Hematopoietic multipotent progenitor cell treated with erythropoietin and hydrocortisone succinate and interleukin-3 and kit ligand, for 15 days (in vitro differentiated cells): ENCODE measurements at regions not wholly inside any gene's neighbourhood (a gene's known extent, or its start where the extent isn't known, plus 50 kb on each side); places are given as distances from the start of the nearest gene placed in this dataset.

Source experiments
- DNase-seq: peaks from one replicate; pipeline ENCODE4 v3.0.0-alpha.2; 2015; ENCODE audit warnings: low spot score

- no peak for DNase-seq
Measured at GRCh38 chrX:39810901-39811300, 286.9 kb downstream of the BCOR start.

DNA sequence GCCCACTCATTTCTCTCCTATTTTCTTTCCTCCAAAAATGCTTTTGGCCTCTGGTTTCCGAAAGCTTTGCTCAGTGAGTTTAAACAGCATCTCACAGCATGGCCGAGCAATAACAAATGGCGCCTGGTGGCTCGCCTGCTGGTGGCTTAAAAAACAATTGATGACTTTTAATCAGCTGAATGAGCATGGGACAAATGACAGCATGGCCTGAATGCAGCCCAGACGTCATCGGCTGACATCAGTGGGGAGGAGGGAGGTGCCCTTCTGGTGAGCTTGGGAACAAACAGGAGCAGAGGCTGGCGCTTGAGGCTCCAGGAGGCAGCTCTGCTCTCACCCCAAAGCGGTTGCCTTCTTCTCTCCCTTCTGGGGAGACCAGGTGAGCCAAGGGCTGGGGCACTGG, 286.4 kb downstream of the BCOR start:
- no peak for DNase-seq

GRCh38 chrX:39813631-39814277, 284.0 kb downstream of the BCOR start:
- no peak for DNase-seq

DNA sequence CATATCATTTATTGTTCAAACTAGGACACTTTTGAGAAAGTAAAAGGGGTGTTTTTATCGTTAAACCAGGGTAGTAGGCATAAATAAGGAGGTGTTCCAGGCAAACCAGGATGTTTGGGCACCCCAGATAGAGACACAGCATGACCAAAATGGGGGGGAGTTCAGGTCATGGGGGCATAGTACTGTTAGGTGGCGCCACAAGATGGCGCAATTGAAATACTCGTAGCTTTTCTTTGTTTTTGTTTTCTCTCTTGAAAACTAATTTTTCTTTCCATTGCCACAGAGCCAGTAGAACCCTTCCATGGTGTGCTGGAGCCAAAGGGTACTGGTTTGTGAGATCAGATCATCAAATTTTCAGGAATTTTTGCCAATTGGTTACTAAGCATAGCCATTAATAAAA, 283.4 kb downstream of the BCOR start:
- DNase-seq, result peak; percentile 14

DNA sequence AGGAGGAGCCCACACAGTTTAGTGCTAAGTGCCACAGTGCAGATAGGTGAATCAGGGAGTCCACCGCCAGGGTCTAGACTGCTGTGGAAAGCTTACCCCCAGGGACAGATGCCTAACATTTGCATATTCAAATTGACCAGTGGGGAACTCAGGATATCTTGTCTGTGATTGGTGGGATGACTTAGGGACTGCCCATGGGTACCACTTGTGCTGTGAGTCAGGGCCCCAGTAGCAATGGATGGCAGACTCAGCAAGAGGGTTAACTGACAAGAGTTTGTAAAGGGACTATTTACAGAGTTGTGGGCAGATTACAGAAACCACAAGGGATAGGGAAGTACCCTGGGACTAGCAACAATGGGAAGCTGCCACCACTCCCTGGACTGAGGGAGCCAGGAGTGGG, 282.1 kb downstream of the BCOR start:
- DNase-seq, result no peak

DNA sequence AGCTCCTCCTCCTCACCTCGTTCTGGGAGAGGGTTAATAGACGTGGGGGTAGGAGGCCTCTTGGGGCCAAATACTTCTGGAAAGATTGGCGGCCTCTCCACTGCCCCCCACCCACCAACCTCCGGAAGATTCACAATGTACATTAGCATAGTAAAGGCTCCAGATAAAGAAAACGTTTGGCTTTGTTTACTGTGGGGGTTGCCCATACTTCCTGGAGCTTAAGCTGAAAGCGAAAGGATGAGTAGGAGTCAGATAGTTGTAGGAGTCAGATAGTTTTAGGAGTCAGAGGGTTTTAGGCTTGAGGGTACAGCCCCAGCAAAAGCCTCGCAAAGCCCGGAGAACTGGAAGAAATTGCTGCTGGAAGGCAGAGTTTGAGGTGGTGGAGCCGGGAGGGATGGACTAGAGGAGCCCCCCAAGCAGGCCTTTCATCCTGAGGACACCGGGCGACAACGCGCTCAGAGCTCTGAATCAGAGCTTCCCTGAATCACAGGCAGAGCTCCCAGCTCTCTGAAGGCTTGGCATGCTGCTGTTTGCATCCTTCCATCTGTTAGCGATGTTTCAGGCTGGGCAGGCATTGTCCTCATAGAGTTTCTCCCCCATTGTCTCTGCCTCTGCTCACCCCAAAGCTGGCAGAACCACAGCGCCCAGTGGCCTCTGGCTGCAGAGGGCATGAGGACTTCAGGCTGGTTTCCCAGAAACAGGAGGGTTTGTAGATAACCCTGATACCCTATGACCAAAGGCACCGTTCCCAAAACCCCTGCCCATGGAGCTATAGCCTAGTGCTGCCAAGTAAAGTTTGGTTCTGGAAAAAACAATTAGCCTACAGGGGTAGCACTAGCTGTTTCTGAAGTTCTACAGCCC, 280.7 kb downstream of the BCOR start:
- no peak for DNase-seq

DNA sequence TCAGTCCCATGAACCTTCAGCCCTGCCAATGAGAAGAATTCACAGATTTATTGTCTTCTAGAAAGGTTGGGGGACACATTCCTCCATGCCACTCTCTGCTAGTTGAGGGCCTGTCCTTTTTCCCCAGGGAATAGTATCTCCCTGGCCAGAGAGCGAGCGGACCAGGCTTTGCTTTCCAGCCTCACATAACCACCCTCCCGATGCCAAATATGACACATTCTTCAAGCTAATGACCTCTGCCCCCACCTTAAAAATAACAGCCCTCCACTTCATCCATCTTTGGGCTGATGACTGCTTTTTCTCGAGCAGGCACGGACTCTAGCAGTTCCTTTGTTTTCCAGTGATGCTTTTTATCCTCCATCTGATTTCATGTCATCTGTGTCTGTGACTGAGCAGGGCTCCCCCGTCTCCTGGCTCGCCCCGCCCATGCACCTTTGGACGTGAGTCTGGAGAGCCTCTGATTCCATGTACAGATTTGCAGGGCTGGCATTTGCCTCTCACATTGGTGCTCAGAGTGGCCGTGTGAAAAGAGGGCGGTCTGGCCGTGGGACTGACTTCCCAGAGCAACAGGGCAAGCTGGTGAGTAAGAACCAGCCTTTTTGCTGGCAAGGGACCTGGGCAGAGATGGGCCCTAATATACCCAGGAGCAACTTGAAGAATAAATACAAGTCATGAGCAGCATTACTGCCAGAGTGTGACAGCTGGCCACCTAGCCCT, 279.8 kb downstream of the BCOR start:
- no peak for DNase-seq

DNA sequence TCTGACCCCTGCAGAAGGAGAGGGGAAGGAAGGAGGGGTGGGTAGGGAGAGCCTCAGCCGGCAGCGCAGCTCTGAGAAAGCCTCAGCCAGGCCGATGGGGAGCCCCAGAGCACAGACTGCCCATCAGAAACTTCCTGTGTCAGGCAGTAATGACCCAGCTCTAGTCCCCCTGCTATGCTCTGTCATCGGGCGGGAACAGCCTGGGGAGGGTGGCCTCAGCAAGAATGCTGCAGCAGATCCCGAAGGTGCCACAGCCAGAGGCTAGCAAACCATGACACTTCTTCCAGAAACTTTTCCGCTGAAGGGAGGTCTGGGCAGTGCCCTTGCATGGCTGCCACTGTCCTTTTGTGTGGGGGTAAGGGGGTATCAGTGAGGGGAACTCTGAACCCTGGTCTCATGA, 279.0 kb downstream of the BCOR start:
- DNase-seq, result no peak

- DNase-seq, result no peak
Measured at GRCh38 chrX:39819921-39820849, 277.6 kb downstream of the BCOR start.

DNA sequence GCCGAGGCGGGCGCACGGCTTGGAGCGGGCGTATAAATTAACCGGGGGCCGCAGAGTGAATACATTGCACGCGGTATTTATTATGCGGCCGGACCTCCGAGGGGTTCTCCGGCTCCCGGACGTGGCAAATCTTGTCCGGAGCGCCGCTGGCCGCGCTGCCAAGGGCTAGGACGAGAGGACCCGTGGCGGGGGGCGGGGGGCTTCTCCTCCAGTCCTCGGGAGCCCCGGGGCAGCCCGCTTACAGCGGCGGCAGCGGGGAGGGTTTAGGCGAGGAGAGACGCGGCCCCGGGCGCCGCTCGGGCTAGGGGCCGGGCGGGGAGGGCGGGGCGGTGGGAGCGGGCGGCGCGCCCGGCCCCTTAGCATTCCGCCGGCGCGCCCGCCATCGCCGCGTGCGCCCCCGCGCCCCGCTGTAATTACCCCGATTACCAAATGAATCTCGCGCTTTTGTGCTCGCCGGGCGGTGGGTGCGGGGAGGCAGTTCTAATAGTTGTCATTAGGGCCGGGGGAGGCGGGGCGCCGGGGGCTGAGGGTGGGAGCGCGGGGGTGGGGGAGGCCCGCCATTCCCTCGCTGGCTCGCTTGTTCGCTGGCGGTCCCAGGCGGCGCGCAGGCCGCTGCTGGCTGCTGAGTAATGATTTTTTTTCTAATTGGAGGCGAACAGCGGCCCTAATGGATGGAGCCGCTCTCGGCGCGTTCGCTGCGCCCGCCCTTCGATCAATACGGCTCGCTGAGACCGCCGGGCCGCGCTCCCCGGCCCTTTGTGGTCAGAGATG, 276.6 kb downstream of the BCOR start:
- no peak for DNase-seq

- DNase-seq, result no peak
Measured at GRCh38 chrX:39821709-39822095, 276.1 kb downstream of the BCOR start.

GRCh38 chrX:39822133-39822748, 275.5 kb downstream of the BCOR start:
- no peak for DNase-seq

GRCh38 chrX:39823424-39823823, 274.3 kb downstream of the BCOR start:
- no peak for DNase-seq

DNA sequence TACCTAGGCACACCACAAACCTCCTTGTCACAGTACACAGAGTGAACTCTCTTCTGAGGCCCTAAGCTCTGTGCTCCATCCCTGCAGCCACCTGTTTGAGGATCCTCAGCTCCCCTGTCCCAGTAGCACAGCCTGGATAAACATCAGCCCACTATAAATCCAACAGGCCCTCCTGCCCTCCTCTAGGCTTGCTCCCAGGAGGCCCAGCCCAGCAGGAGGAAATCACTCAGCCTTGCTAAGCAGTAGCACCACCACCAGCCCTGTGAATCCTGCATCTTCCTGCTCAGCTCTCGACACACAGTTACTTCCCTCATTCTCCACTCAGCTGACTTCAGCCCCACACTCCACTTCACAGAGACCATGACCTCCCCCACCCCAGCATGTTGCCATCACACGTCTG, 273.9 kb downstream of the BCOR start:
- no peak for DNase-seq

- DNase-seq, result no peak
Measured at GRCh38 chrX:39826813-39827543, 270.8 kb downstream of the BCOR start.

DNA sequence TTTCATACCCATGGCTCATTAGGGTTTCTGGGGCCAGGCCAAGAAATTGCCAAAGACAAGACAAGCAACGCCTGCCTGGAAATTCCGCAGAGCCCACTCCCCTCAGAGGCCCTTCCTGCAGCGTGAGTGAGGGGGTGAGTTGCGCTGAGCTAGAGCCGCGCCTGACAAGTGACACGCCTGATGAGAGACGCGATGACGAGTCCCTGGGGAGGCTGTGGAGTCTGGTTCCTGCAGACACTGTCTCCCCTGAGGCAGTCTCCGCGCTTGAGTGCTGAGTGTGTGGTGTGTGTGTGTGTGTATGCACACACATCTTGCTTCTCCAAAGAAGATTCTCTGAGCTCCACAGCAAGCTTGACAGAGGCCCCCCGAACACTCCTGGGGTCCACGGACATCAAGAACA, 269.8 kb downstream of the BCOR start:
- no peak for DNase-seq

GRCh38 chrX:39828971-39829370, 268.8 kb downstream of the BCOR start:
- DNase-seq, result no peak

DNA sequence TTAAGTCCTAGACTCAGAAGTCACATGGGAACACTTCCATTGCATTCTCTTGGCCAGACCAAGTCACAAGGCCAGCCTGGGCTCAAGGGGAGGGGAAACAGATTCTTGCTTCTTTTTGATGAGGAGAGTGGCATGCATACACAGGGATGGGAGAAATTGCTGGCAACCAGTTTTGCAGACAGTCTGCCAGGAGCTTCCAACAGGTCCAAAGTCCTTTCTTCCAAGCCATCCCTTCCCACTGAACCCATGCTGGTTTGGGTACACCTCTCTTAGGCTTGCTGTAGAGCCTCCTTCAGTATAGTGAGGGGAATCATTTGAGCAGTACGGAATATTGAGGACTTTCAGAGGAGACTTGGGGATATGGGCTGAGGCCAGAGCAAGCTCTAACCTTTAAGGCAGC, 267.8 kb downstream of the BCOR start:
- no peak for DNase-seq

DNA sequence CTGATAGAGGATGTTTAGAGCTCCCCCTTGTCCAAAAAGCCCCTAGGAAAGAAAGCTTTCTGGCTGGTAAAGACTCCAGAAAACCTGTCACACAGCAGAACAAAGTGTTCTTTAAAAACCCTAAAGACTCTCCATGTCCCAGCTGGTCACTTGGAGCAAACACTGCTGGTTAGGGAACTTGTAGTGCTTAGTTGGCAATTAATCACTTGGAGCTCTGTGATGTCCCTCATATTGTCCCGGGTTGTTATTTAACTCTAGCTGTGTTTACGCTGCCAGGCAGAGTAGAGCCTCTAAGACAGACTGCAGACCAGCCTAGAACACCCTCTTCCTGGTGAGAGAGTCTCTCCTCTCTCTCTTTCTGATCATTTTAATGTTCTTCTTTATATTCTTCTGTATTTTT, 267.3 kb downstream of the BCOR start:
- DNase-seq, result no peak

DNA sequence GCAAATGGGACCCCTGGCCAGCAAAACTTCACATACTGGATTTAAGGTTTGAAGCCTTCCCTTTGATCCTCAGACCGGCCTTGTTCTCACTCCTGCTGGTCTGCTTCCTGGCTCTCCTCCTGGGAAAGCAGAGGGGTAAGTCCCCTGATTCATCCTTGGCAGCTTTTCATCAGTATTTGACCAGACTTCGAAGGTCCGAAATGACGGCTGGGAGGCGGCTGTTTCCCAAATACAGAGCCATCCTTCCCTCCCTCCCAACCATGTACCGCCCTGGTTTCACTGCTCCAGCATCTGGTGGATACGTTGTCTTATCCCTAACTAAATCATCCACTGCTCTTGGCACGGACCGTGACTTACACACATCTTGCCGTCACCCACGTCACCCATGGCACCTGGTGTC, 265.5 kb downstream of the BCOR start:
- no peak for DNase-seq
